Ectodermal cell (in vitro differentiated cells): ENCODE measurements at regions not wholly inside any gene's neighbourhood (a gene's known extent, or its start where the extent isn't known, plus 50 kb on each side); places are given as distances from the start of the nearest gene placed in this dataset.

ENCODE experiments used
- H3K27ac ChIP-seq: 2 replicates; pipeline ENCODE4 v1.7.0; 2013; ENCODE audit warnings: mild to moderate bottlenecking, low read depth, low read length; ENCODE audit not compliant: insufficient read depth, poor library complexity, severe bottlenecking
- H3K27me3 ChIP-seq: 2 replicates; pipeline ENCODE4 v1.7.0; 2013; ENCODE audit warnings: mild to moderate bottlenecking, low read length; ENCODE audit not compliant: insufficient read depth, control insufficient read depth, poor library complexity, severe bottlenecking
- H3K36me3 ChIP-seq: one replicate; pipeline ENCODE4 v1.7.0; 2013; ENCODE audit warnings: low read length; ENCODE audit not compliant: control insufficient read depth, insufficient read depth
- H3K4me1 ChIP-seq: one replicate; pipeline ENCODE4 v1.7.0; 2013; ENCODE audit warnings: low read length; ENCODE audit not compliant: control insufficient read depth, insufficient read depth
- H3K4me3 ChIP-seq: 2 replicates; pipeline ENCODE4 v1.7.0; 2013; ENCODE audit warnings: low read depth, low read length, control low read depth; ENCODE audit not compliant: insufficient read depth
- H3K9me3 ChIP-seq: 2 replicates; pipeline ENCODE4 v1.7.0; 2013; ENCODE audit warnings: mild to moderate bottlenecking, low read length, moderate library complexity; ENCODE audit not compliant: control insufficient read depth
- WGBS, 2 experiments: methylation state at CpG; one replicate each; pipeline ENCODE4 v1.1.7; 2013; ENCODE audit warnings: missing lambda C conversion rate in 2 of 2; 5-methylcytosine and 5-hydroxymethylcytosine counted together

- H3K27me3 ChIP-seq = no peaks in the 10 kb centered on the region
- no peaks in the 10 kb centered on the region for H3K4me1 ChIP-seq
- H3K36me3 ChIP-seq = no peaks in the 10 kb centered on the region
- no peak overlapping the region for H3K27ac ChIP-seq
- H3K9me3 ChIP-seq = no peaks in the 10 kb centered on the region
- H3K4me3 ChIP-seq = no peak overlapping the region
Observed at GRCh38 chr3:103112273-103112672, 677.5 kb downstream of the ZPLD1 start.

- H3K9me3 ChIP-seq = no peaks in the 10 kb centered on the region
- no peaks in the 10 kb centered on the region for H3K36me3 ChIP-seq
- H3K27me3 ChIP-seq = no peaks in the 10 kb centered on the region
- no peak overlapping the region for H3K27ac ChIP-seq
- no peaks in the 10 kb centered on the region for H3K4me1 ChIP-seq
- no peak overlapping the region for H3K4me3 ChIP-seq
- 93 to 94% methylated on average over 1 of the region's 1 CpG for WGBS, 2 experiments
Observed at GRCh38 chr3:103126115-103126514, 691.3 kb downstream of the ZPLD1 start.

- Histone ChIP-seq H3K36me3 (no peaks in the 10 kb centered on the region), H3K4me3 (no peak overlapping the region), H3K9me3 (no peaks in the 10 kb centered on the region), H3K4me1 (no peaks in the 10 kb centered on the region), H3K27ac (no peak overlapping the region), H3K27me3 (no peaks in the 10 kb centered on the region)
- WGBS, 2 experiments = 77 to 88% methylated on average over 3 to 5 of the region's 5 CpGs
Observed at GRCh38 chr3:103127098-103127630, 692.3 kb downstream of the ZPLD1 start.

- H3K4me1 ChIP-seq = no peaks in the 10 kb centered on the region
Observed at GRCh38 chr3:103127737-103128136, 692.9 kb downstream of the ZPLD1 start.

DNA sequence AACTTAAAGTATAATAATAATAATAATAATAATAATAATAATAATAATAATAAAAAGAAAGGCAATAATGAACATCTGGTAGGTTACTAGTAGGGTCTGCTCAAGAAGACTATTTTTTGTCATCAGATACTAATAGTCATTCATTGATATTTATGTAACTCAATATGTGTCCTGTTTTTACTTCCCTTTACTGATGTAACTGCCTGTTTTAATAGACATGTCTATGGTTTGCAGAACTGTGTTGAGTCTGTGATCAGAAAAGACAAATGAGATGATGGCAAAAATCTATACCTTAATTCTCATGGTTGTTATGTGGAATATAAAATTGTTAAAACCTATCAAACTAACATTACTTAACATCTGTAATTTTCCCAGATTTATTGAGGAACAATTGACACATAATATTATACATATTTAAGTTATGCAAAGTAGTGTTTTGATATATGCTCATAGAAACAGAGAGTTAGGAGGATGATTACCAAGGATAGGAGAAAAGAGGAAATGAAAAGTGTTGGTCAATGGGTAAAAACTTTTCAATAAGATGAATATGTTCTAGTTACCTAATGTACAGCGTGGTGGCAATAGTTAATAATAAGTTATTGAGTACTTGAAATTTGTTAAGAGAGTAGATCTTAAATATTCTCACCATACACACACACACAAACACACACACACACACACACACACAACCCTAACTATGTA lies 699.4 kb downstream of the ZPLD1 start:
- H3K27me3 ChIP-seq = no peaks in the 10 kb centered on the region
- no peaks in the 10 kb centered on the region for H3K36me3 ChIP-seq
- H3K4me3 ChIP-seq = no peak overlapping the region
- H3K27ac ChIP-seq = no peak overlapping the region
- H3K4me1 ChIP-seq = no peaks in the 10 kb centered on the region
- WGBS, 2 experiments = 100% methylated on average over 1 of the region's 1 CpG; no CpG with 5 or more reads in 1 of the 2 experiments
- no peaks in the 10 kb centered on the region for H3K9me3 ChIP-seq

More at GRCh38 chr3:103127737-103128136, 692.9 kb downstream of the ZPLD1 start:
- no peak overlapping the region for H3K27ac ChIP-seq
- H3K36me3 ChIP-seq = no peaks in the 10 kb centered on the region
- H3K4me3 ChIP-seq = no peak overlapping the region
- H3K9me3 ChIP-seq = no peaks in the 10 kb centered on the region
- WGBS, 2 experiments = 77 to 94% methylated on average over 1 of the region's 1 CpG
- H3K27me3 ChIP-seq = no peaks in the 10 kb centered on the region

- Histone ChIP-seq H3K4me3 (no peak overlapping the region), H3K9me3 (no peaks in the 10 kb centered on the region)
Observed at GRCh38 chr3:103136621-103137020, 701.8 kb downstream of the ZPLD1 start.

DNA sequence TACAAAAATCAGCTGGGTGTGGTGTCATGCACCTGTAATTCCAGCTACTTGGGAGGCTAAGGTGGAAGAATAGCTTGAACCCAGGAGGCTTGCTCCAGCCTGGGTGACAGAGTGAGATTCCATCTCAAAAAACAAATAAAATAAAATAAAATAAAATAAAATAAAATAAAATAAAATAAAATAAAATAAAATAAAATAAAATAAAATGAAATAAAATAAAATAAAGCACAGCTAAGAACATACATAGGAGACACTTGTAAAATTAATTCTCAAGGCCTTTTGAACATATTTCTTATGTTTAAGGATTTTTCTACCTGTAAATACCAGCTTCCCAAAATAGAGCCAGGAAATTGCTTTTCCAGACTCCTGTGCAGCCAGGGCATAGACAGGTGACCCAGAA lies 703.0 kb downstream of the ZPLD1 start:
- no peaks in the 10 kb centered on the region for H3K36me3 ChIP-seq
- no peaks in the 10 kb centered on the region for H3K4me1 ChIP-seq
- no peaks in the 10 kb centered on the region for H3K27me3 ChIP-seq
- no peak overlapping the region for H3K4me3 ChIP-seq
- H3K27ac ChIP-seq = no peak overlapping the region
- no peaks in the 10 kb centered on the region for H3K9me3 ChIP-seq

More at GRCh38 chr3:103136621-103137020, 701.8 kb downstream of the ZPLD1 start:
- H3K27me3 ChIP-seq = no peaks in the 10 kb centered on the region
- H3K27ac ChIP-seq = no peak overlapping the region
- no peaks in the 10 kb centered on the region for H3K36me3 ChIP-seq
- H3K4me1 ChIP-seq = no peaks in the 10 kb centered on the region

- Histone ChIP-seq H3K27ac (no peak overlapping the region), H3K27me3 (no peaks in the 10 kb centered on the region), H3K4me3 (no peak overlapping the region), H3K9me3 (no peaks in the 10 kb centered on the region), H3K36me3 (no peaks in the 10 kb centered on the region), H3K4me1 (no peaks in the 10 kb centered on the region)
- WGBS, 2 experiments = 76 to 83% methylated on average over 1 of the region's 1 CpG
Observed at GRCh38 chr3:103158183-103158582, 723.4 kb downstream of the ZPLD1 start.

DNA sequence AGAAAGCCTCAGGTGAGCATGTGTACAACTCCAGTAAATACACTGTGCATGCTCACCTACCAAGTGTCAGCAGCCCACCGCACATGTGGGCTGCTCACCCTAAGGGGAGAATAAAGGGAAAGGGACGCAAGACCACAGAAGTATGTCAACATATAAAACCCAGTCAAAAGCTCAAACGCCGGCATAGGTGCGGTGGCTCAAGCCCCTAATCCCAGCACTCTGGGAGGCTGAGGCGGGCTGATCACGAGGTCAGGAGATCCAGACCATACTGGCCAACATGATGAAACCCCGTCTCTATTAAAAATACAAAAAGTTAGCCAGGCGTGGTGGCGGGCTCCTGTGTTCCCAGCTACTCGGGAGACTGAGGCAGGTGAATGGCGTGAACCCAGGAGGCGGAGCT lies 732.1 kb downstream of the ZPLD1 start:
- Histone ChIP-seq H3K9me3 (no peaks in the 10 kb centered on the region), H3K4me1 (no peaks in the 10 kb centered on the region), H3K27ac (no peak overlapping the region), H3K27me3 (no peaks in the 10 kb centered on the region), H3K4me3 (no peak overlapping the region), H3K36me3 (no peaks in the 10 kb centered on the region)
- WGBS, 2 experiments = 93% methylated on average over 13 of the region's 13 CpGs

- Histone ChIP-seq H3K36me3 (no peaks in the 10 kb centered on the region), H3K9me3 (no peaks in the 10 kb centered on the region), H3K27me3 (no peaks in the 10 kb centered on the region), H3K4me3 (no peak overlapping the region), H3K27ac (no peak overlapping the region), H3K4me1 (no peaks in the 10 kb centered on the region)
- WGBS, 2 experiments = 89 to 97% methylated on average over 5 to 6 of the region's 6 CpGs
Observed at GRCh38 chr3:103167850-103168249, 733.0 kb downstream of the ZPLD1 start.
